ENCODE measurements at regions not wholly inside any gene's neighbourhood (a gene's known extent, or its start where the extent isn't known, plus 50 kb on each side); places are given as distances from the start of the nearest gene placed in this dataset.

GRCh38 chr2:12162269-12163247, 416.1 kb downstream of the LPIN1 start:
- DNase-seq: no peak
- H3K27me3 ChIP-seq (replicated peaks in 1 of 4; ENCODE audit: control extremely low read depth in 1 of 4, control insufficient read depth in 3 of 4, insufficient read depth in 4 of 4, low read length in 3 of 4): no peaks in the 10 kb centered on the region

More at GRCh38 chr2:12162269-12163247, 416.1 kb downstream of the LPIN1 start:
- WGBS (ENCODE audit: insufficient coverage): 97% methylated on average over 6 of the region's 12 CpGs
- TF ChIP-seq CTCF (IDR thresholded peaks at IDR 0.05): no peak
- TF ChIP-seq EZH2 (IDR thresholded peaks at IDR 0.05; ENCODE audit: borderline replicate concordance, insufficient read depth, low read depth, low read length, poor library complexity, severe bottlenecking): no peak
- Mint-ChIP-seq H3K27ac (no peak overlapping the region), H3K4me3 (no peak overlapping the region), H3K4me1 (peaks cover under 1% of the 10 kb centered on the region), H3K27me3 (no peaks in the 10 kb centered on the region), H3K9me3 (ENCODE audit: insufficient read depth) (no peaks in the 10 kb centered on the region)
- H3K36me3 ChIP-seq (replicated peaks in 1 of 2; ENCODE audit: control extremely low read depth in 1 of 2, control insufficient read depth in 1 of 2, extremely low read depth in 1 of 2, insufficient read depth in 2 of 2, low read length in 1 of 2): no peaks in the 10 kb centered on the region
- no peak overlapping the region for H3K9ac ChIP-seq (ENCODE audit: low read length)
- H3K9me3 ChIP-seq (ENCODE audit: control extremely low read depth in 1 of 3, control insufficient read depth in 2 of 3, insufficient read depth in 1 of 3, low read length in 2 of 3): no peaks in the 10 kb centered on the region
- no peak overlapping the region for H3K4me3 ChIP-seq (ENCODE audit: control extremely low read depth in 1 of 5, extremely low read depth in 1 of 5, insufficient read depth in 1 of 5, low read depth in 2 of 5, low read length in 4 of 5)
- H3K4me2 ChIP-seq (replicated peaks; ENCODE audit: low read depth, low read length, poor library complexity, severe bottlenecking): no peak overlapping the region
- intact Hi-C loops (cut with micrococcal nuclease): no loop called here
- POLR2A ChIA-PET: no interaction called here
- CTCF ChIA-PET: no interaction called here
- H4K20me1 ChIP-seq (ENCODE audit: control insufficient read depth, insufficient read depth, low read length, poor library complexity, severe bottlenecking): no peaks in the 10 kb centered on the region
- no peak overlapping the region for H3K27ac ChIP-seq (ENCODE audit: low read length in 2 of 2)
- no peaks in the 10 kb centered on the region for H3K4me1 ChIP-seq (ENCODE audit: control insufficient read depth in 2 of 2, insufficient read depth in 2 of 2, low read length in 2 of 2)
- no peaks in the 10 kb centered on the region for H3K79me2 ChIP-seq (ENCODE audit: control insufficient read depth, insufficient read depth, low read length)
- ATAC-seq (ENCODE audit: low read depth): no peak
- H2AFZ ChIP-seq (ENCODE audit: insufficient read depth, low read depth, low read length, poor library complexity, severe bottlenecking): no peak overlapping the region

All from B cell (primary cell).